ENCODE measurements at regions not wholly inside any gene's neighbourhood (a gene's known extent, or its start where the extent isn't known, plus 50 kb on each side); places are given as distances from the start of the nearest gene placed in this dataset.
"Not testable (repeated sequence)": the region's sequence is repeated elsewhere in the genome, so short reads cannot be mapped to it uniquely, and the experiment has no call there.

DNA sequence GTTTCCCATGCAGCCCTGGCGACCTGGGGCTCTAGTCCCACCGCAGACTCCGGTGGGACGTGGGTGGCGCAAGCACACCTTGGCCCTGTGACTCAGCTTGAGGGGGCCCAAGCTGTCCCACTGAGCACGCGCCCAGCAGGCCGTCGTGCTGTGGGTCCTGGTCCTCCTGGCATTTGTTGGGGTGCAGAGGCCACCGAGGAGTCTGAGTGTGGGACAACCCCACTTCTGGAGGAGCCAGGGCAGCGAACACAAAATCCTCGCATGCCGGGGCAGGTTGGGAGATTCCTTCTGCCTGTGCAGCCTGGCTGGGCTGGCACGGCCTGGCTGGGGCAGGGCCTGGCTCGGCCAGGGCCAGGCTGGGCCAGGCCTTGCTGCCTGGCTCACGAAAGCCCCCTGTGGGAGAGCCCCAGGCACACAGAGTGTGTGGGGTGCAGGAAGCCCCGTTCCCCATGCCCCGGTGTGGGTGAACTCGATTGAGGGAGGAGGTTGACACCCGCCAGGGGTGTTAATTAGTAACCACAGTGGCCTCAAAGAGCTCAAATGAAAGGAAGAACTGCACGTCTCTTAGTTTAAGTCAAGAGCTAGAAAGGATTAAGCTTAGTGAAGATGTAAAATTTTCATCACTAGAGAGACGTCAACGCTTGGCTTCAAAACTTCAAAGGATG lies 1808.5 kb upstream of the DEFB115 start:
- DNase-seq (ENCODE audit: extremely low read depth, insufficient read length): no peak
- Histone ChIP-seq H3K4me3 (replicated peaks; ENCODE audit: low read depth, low read length) (no peak overlapping the region), H3K27me3 (replicated peaks; ENCODE audit: control insufficient read depth, insufficient read depth, low read length) (no peaks in the 10 kb centered on the region), H3K36me3 (ENCODE audit: control insufficient read depth, insufficient read depth, low read length) (no peaks in the 10 kb centered on the region)
- TF ChIP-seq, protein P1, sequence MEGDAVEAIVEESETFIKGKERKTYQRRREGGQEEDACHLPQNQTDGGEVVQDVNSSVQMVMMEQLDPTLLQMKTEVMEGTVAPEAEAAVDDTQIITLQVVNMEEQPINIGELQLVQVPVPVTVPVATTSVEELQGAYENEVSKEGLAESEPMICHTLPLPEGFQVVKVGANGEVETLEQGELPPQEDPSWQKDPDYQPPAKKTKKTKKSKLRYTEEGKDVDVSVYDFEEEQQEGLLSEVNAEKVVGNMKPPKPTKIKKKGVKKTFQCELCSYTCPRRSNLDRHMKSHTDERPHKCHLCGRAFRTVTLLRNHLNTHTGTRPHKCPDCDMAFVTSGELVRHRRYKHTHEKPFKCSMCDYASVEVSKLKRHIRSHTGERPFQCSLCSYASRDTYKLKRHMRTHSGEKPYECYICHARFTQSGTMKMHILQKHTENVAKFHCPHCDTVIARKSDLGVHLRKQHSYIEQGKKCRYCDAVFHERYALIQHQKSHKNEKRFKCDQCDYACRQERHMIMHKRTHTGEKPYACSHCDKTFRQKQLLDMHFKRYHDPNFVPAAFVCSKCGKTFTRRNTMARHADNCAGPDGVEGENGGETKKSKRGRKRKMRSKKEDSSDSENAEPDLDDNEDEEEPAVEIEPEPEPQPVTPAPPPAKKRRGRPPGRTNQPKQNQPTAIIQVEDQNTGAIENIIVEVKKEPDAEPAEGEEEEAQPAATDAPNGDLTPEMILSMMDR (IDR thresholded peaks at IDR 0.05; ENCODE audit: insufficient read depth, low read length, poor library complexity, severe bottlenecking): no peak

- TF ChIP-seq, protein P1 (IDR thresholded peaks at IDR 0.05; ENCODE audit: insufficient read depth, low read length, poor library complexity, severe bottlenecking): no peak
- Histone ChIP-seq H3K4me3 (replicated peaks; ENCODE audit: low read depth, low read length) (no peak overlapping the region), H3K27me3 (replicated peaks; ENCODE audit: control insufficient read depth, insufficient read depth, low read length) (no peaks in the 10 kb centered on the region), H3K36me3 (ENCODE audit: control insufficient read depth, insufficient read depth, low read length) (no peaks in the 10 kb centered on the region)
- DNase-seq (ENCODE audit: extremely low read depth, insufficient read length): no peak
Measured at GRCh38 chr20:29452186-29452585, 1805.3 kb upstream of the DEFB115 start.

DNA sequence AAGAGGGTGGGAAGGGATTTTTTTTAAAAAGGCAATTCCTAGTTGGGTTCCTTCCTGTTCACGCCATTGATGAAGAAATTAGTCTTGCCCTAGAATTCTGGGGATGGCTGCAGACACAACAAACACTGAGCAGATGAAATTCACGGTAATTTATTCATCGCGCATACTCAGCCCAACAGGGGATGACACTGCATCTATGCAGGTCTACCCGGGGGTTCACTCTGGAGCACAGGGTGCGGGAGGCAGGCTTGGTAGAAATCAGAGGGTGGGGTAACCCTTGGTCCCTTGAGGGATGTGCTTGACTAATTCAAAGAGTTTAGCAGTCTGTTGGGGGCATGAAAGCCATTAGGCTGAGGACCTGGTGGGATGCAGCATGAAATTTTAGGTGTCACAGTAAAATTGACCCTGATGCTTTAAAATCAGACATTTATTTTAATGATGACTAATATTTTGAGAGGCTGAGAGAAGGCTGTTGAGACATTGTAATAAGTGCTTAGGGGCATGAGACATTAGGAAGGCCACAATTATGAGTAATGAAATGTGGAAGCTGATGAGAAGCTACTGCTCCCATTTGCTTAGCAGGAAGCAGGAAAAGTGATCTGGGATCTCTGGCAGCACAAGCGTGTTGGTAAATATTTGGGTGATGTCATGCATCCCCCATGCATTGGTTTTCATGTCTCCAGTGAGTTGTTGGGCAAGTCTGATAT lies 1800.3 kb upstream of the DEFB115 start:
- H3K4me3 ChIP-seq (replicated peaks; ENCODE audit: low read depth, low read length); H3K36me3 ChIP-seq (ENCODE audit: control insufficient read depth, insufficient read depth, low read length); DNase-seq (ENCODE audit: extremely low read depth, insufficient read length); H3K27me3 ChIP-seq (replicated peaks; ENCODE audit: control insufficient read depth, insufficient read depth, low read length): not testable (repeated sequence)

GRCh38 chr20:29472606-29473005 lies 1784.9 kb upstream of the DEFB115 start:
- no peak overlapping the region for H3K4me3 ChIP-seq (replicated peaks; ENCODE audit: low read depth, low read length)
- TF ChIP-seq, protein P1 (IDR thresholded peaks at IDR 0.05; ENCODE audit: insufficient read depth, low read length, poor library complexity, severe bottlenecking): no peak
- DNase-seq (ENCODE audit: extremely low read depth, insufficient read length): no peak
- no peaks in the 10 kb centered on the region for H3K27me3 ChIP-seq (replicated peaks; ENCODE audit: control insufficient read depth, insufficient read depth, low read length)
- H3K36me3 ChIP-seq (ENCODE audit: control insufficient read depth, insufficient read depth, low read length): no peaks in the 10 kb centered on the region

GRCh38 chr20:29492840-29493239 lies 1764.6 kb upstream of the DEFB115 start:
- not testable (repeated sequence) for H3K27me3 ChIP-seq (replicated peaks; ENCODE audit: control insufficient read depth, insufficient read depth, low read length); H3K4me3 ChIP-seq (replicated peaks; ENCODE audit: low read depth, low read length); DNase-seq (ENCODE audit: extremely low read depth, insufficient read length); H3K36me3 ChIP-seq (ENCODE audit: control insufficient read depth, insufficient read depth, low read length)

DNA sequence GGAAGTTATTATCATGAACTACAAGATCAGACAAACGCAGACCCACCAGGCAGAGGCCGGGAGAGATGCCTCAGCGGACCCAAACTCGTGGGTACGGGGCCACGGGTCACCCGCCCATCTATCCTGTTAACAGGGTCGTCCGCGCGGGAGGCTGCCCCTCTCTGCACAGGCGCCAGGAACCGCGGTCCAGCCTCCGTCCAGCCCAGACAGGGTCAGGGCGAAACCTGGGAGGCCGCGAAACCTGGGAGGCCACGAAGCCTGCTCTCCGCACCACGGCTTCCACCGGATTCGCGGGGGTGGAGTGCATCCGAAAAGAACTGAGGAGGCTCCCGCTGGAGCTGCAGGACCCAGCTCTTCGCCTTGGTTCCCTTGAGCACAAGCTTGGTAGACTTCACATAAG lies 1760.7 kb upstream of the DEFB115 start:
- H3K4me3 ChIP-seq (replicated peaks; ENCODE audit: low read depth, low read length); H3K36me3 ChIP-seq (ENCODE audit: control insufficient read depth, insufficient read depth, low read length); H3K27me3 ChIP-seq (replicated peaks; ENCODE audit: control insufficient read depth, insufficient read depth, low read length); DNase-seq (ENCODE audit: extremely low read depth, insufficient read length): not testable (repeated sequence)

- TF ChIP-seq, protein P1 (IDR thresholded peaks at IDR 0.05; ENCODE audit: insufficient read depth, low read length, poor library complexity, severe bottlenecking): no peak
- Histone ChIP-seq H3K27me3 (replicated peaks; ENCODE audit: control insufficient read depth, insufficient read depth, low read length) (no peaks in the 10 kb centered on the region), H3K4me3 (replicated peaks; ENCODE audit: low read depth, low read length) (no peak overlapping the region), H3K36me3 (ENCODE audit: control insufficient read depth, insufficient read depth, low read length) (no peaks in the 10 kb centered on the region)
- DNase-seq (ENCODE audit: extremely low read depth, insufficient read length): peak; percentile 22
Measured at GRCh38 chr20:29497261-29497671, 1760.2 kb upstream of the DEFB115 start.

GRCh38 chr20:29497684-29498083 lies 1759.8 kb upstream of the DEFB115 start:
- DNase-seq (ENCODE audit: extremely low read depth, insufficient read length); H3K27me3 ChIP-seq (replicated peaks; ENCODE audit: control insufficient read depth, insufficient read depth, low read length); H3K36me3 ChIP-seq (ENCODE audit: control insufficient read depth, insufficient read depth, low read length); H3K4me3 ChIP-seq (replicated peaks; ENCODE audit: low read depth, low read length): not testable (repeated sequence)

GRCh38 chr20:29500738-29501137 lies 1756.7 kb upstream of the DEFB115 start:
- not testable (repeated sequence) for H3K4me3 ChIP-seq (replicated peaks; ENCODE audit: low read depth, low read length); H3K36me3 ChIP-seq (ENCODE audit: control insufficient read depth, insufficient read depth, low read length); DNase-seq (ENCODE audit: extremely low read depth, insufficient read length); H3K27me3 ChIP-seq (replicated peaks; ENCODE audit: control insufficient read depth, insufficient read depth, low read length)

- not testable (repeated sequence) for H3K4me3 ChIP-seq (replicated peaks; ENCODE audit: low read depth, low read length); H3K27me3 ChIP-seq (replicated peaks; ENCODE audit: control insufficient read depth, insufficient read depth, low read length); H3K36me3 ChIP-seq (ENCODE audit: control insufficient read depth, insufficient read depth, low read length); DNase-seq (ENCODE audit: extremely low read depth, insufficient read length)
Measured at GRCh38 chr20:29514634-29515033, 1742.8 kb upstream of the DEFB115 start.

Measured in GM06990 (cell line).